H9 (cell line): ENCODE measurements at regions not wholly inside any gene's neighbourhood (a gene's known extent, or its start where the extent isn't known, plus 50 kb on each side); places are given as distances from the start of the nearest gene placed in this dataset.
A peak's percentile ranks its signal among the peaks of the same experiment; 100 is the strongest.

Experiments used
- DNase-seq: peaks from one replicate; pipeline ENCODE4 v3.0.0-alpha.2; 2017
- H2AFZ ChIP-seq: one replicate; pipeline ENCODE4 v1.6.1; 2013; ENCODE audit warnings: mild to moderate bottlenecking, low read length, control low read depth, moderate library complexity
- H2AK5ac ChIP-seq: 2 replicates; pipeline ENCODE4 v1.6.1; 2013; ENCODE audit warnings: low read length, control low read depth, mixed read lengths; ENCODE audit not compliant: insufficient read length
- H2BK120ac ChIP-seq: one replicate; pipeline ENCODE4 v1.6.1; 2013; ENCODE audit warnings: low read depth, mild to moderate bottlenecking, low read length, control low read depth, inconsistent platforms; ENCODE audit not compliant: poor library complexity, severe bottlenecking
- H2BK12ac ChIP-seq: 2 replicates; pipeline ENCODE4 v1.6.1; 2013; ENCODE audit warnings: low read length, control low read depth, mixed read lengths, low read depth; ENCODE audit not compliant: insufficient read length
- H2BK15ac ChIP-seq: 2 replicates; pipeline ENCODE4 v1.6.1; 2013; ENCODE audit warnings: low read depth, low read length, control low read depth
- H2BK20ac ChIP-seq: one replicate; pipeline ENCODE4 v1.6.1; 2013; ENCODE audit warnings: low read depth, mild to moderate bottlenecking, low read length, control low read depth, inconsistent platforms; ENCODE audit not compliant: poor library complexity, severe bottlenecking
- H2BK5ac ChIP-seq: 2 replicates; pipeline ENCODE4 v1.6.1; 2013; ENCODE audit warnings: low read length, control low read depth, mixed read lengths; ENCODE audit not compliant: insufficient read length
- H3K14ac ChIP-seq: 2 replicates; pipeline ENCODE4 v1.6.1; 2013; ENCODE audit warnings: low read length, control low read depth; ENCODE audit not compliant: insufficient read depth
- H3K18ac ChIP-seq: 2 replicates; pipeline ENCODE4 v1.6.1; 2013; ENCODE audit warnings: low read depth, mild to moderate bottlenecking, mixed read lengths, low read length, control low read depth; ENCODE audit not compliant: insufficient read length
- H3K23ac ChIP-seq: 2 replicates; pipeline ENCODE4 v1.6.1; 2013; ENCODE audit warnings: low read length, control low read depth, mixed read lengths, low read depth; ENCODE audit not compliant: insufficient read length
- H3K23me2 ChIP-seq: 2 replicates; pipeline ENCODE4 v1.6.1; 2013; ENCODE audit warnings: low read depth, mild to moderate bottlenecking, mixed read lengths, low read length, control low read depth; ENCODE audit not compliant: insufficient read length, poor library complexity, severe bottlenecking
- H3K27ac ChIP-seq: 2 replicates; pipeline ENCODE4 v1.5.1; 2013; ENCODE audit warnings: low read length, control low read depth, mixed read lengths, low read depth; ENCODE audit not compliant: insufficient read length
- H3K27me3 ChIP-seq: 2 replicates; pipeline ENCODE4 v1.6.1; 2013; ENCODE audit warnings: low read length, control low read depth, inconsistent platforms; ENCODE audit not compliant: insufficient read depth
- H3K4ac ChIP-seq: 2 replicates; pipeline ENCODE4 v1.6.1; 2013; ENCODE audit warnings: low read depth, mild to moderate bottlenecking, control low read depth, inconsistent platforms, low read length, moderate library complexity
- H3K4me1 ChIP-seq: 2 replicates; pipeline ENCODE4 v1.6.1; 2013; ENCODE audit warnings: low read length, control low read depth, inconsistent platforms; ENCODE audit not compliant: insufficient read depth
- H3K4me2 ChIP-seq: 2 replicates; pipeline ENCODE4 v1.6.1; 2013; ENCODE audit warnings: low read length, control low read depth, mixed read lengths; ENCODE audit not compliant: insufficient read length, insufficient read depth
- H3K56ac ChIP-seq: 2 replicates; pipeline ENCODE4 v1.6.1; 2013; ENCODE audit warnings: low read depth, mild to moderate bottlenecking, mixed read lengths, low read length, control low read depth; ENCODE audit not compliant: insufficient read length
- H3K79me1 ChIP-seq: 2 replicates; pipeline ENCODE4 v1.6.1; 2013; ENCODE audit warnings: low read depth, mild to moderate bottlenecking, moderate library complexity, low read length, control low read depth, inconsistent platforms; ENCODE audit not compliant: insufficient read depth, poor library complexity, severe bottlenecking
- H3K79me2 ChIP-seq: 2 replicates; pipeline ENCODE4 v1.6.1; 2013; ENCODE audit warnings: low read length, control low read depth, inconsistent platforms; ENCODE audit not compliant: insufficient read depth
- H3K9ac ChIP-seq: 2 replicates; pipeline ENCODE4 v1.6.1; 2013; ENCODE audit warnings: low read length, control low read depth, mixed read lengths; ENCODE audit not compliant: insufficient read length; ENCODE audit errors: extremely low read depth
- H3K9me3 ChIP-seq: one replicate; pipeline ENCODE4 v1.6.1; 2013; ENCODE audit warnings: low read depth, low read length, inconsistent platforms; ENCODE audit not compliant: control insufficient read depth
- H3T11ph ChIP-seq: one replicate; pipeline ENCODE4 v1.6.1; 2013; ENCODE audit warnings: mild to moderate bottlenecking, low read length, control low read depth, inconsistent platforms
- H4K20me1 ChIP-seq: one replicate; pipeline ENCODE4 v1.6.1; 2013; ENCODE audit not compliant: control insufficient read depth, insufficient read length, insufficient read depth
- H4K5ac ChIP-seq: 2 replicates; pipeline ENCODE4 v1.6.1; 2013; ENCODE audit warnings: low read depth, mild to moderate bottlenecking, mixed read lengths, low read length, control low read depth; ENCODE audit not compliant: insufficient read length
- H4K8ac ChIP-seq: replicated peaks from 2 replicates; pipeline ENCODE4 v1.6.1; 2013; ENCODE audit warnings: low read length, control low read depth, mixed read lengths, low read depth; ENCODE audit not compliant: insufficient read length
- H4K91ac ChIP-seq: 2 replicates; pipeline ENCODE4 v1.6.1; 2013; ENCODE audit warnings: low read depth, mild to moderate bottlenecking, moderate library complexity, mixed read lengths, low read length, control low read depth; ENCODE audit not compliant: insufficient read length
- H3K27ac Mint-ChIP-seq, 3 experiments: 2 replicates in 2 of 3; 3 replicates in 1 of 3; pipeline ENCODE4 v1.8.0; 2020 to 2021; ENCODE audit warnings: mixed read lengths in 3 of 3, mild to moderate bottlenecking in 1 of 3, moderate library complexity in 1 of 3
- H3K27me3 Mint-ChIP-seq: 2 replicates; pipeline ENCODE4 v1.8.0; 2021; ENCODE audit warnings: low read depth, mild to moderate bottlenecking, moderate library complexity, mixed read lengths
- H3K36me3 Mint-ChIP-seq, 3 experiments: 2 replicates in 2 of 3; 3 replicates in 1 of 3; pipeline ENCODE4 v1.8.0; 2020 to 2021; ENCODE audit warnings: low read depth in 3 of 3, mixed read lengths in 3 of 3; ENCODE audit not compliant: insufficient read depth in 1 of 3
- H3K4me1 Mint-ChIP-seq, 2 experiments: 2 replicates each; pipeline ENCODE4 v1.8.0; 2020; ENCODE audit warnings: mixed read lengths in 2 of 2
- H3K4me3 Mint-ChIP-seq, 2 experiments: 2 replicates in 1 of 2; 3 replicates in 1 of 2; pipeline ENCODE4 v1.8.0; 2020 to 2021; ENCODE audit warnings: mild to moderate bottlenecking in 2 of 2, mixed read lengths in 2 of 2, moderate library complexity in 1 of 2
- H3K9me3 Mint-ChIP-seq, 2 experiments: 2 replicates in 1 of 2; 3 replicates in 1 of 2; pipeline ENCODE4 v1.8.0; 2020; ENCODE audit warnings: mild to moderate bottlenecking in 2 of 2, mixed read lengths in 2 of 2, moderate library complexity in 1 of 2
- WGBS: extraction: QIAGEN DNeasy Blood & Tissue Kit; methylation state at CpG from one replicate; pipeline ENCODE4 v1.1.7; 2013; ENCODE audit warnings: missing lambda C conversion rate, low lambda C conversion rate, mixed read lengths; ENCODE audit not compliant: insufficient read length; ENCODE audit errors: extremely low coverage; 5-methylcytosine and 5-hydroxymethylcytosine counted together
- TF ChIP-seq, protein P1 (sequence below): fragments of 200-600 bp; sonication (generic); conservative IDR thresholded peaks from 3 replicates; pipeline ENCODE4 v1.8.0; 2021; ENCODE audit warnings: antibody characterized with exemption, mild to moderate bottlenecking

DNA sequence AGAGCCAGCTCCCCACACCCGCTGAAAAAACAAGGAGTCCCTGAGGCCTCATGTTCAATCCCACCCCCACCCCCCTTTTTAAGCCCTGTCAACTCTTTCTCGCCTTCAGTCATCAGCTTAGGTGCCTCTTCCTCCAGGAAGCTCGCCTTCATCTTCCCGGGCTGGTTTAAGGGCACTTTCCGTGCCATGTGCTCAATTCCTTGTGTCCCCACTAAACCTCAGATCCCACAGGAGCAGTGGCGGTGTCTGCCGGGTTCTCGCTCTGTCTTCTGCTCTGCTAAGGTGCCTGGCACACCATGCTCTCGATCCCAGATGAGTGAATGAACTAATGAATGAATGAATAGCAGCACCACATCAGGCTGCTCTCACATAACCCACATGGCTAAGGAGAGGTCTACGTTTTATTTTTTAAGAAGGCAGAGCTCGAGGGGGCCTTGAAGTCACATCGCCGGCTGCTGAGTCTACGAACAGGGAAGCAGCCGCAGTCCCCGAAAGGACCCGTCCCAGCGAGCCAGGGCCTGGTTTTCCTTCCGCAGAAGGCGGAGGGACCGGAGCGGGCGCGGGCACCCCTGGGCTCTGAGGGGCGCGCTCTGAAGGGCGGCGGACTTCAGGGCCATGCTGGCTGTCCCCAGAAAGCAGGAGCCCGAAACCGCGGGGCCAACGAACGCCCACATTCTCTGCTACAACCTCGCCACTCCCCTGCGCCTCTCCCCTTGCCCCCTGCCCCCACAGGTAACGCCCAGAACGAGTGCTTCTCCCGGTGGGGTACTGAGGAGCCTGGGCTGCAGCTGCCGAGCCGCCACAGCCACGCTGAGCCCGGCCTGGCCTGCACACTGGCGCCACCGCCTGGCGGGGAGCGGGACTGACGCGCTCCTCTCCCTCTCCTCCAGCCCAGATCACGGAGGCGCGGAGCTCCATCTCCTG is 73.4 kb upstream of the KCNMA1 start:
- H3K23me2 ChIP-seq, result peaks cover 8% of the 10 kb centered on the region
- no CpG with 5 or more reads among the region's 51 CpGs for WGBS
- DNase-seq, result peak; percentile 89
- no peak overlapping the region for H3T11ph ChIP-seq
- H3K27ac ChIP-seq, result no peak overlapping the region
- H3K14ac ChIP-seq, result 0 out of 2 replicates have a peak overlapping the region, but pooled peaks have one; percentile 59
- no peaks in the 10 kb centered on the region for H3K79me2 ChIP-seq
- Mint-ChIP-seq H3K27me3 (peaks cover 37% of the 10 kb centered on the region), H3K27ac (peak overlapping the region in 2 of 3 experiments; percentile 3 to 22; a peak in 2 of 7 replicates), H3K4me1 (peaks cover 47% of the 10 kb centered on the region in 2 experiments), H3K36me3 (no peaks in the 10 kb centered on the region), H3K4me3 (peak overlapping the region; percentile 48 to 60), H3K9me3 (no peaks in the 10 kb centered on the region; a peak in 1 of 5 replicates)
- no peak overlapping the region for H4K8ac ChIP-seq
- peaks cover 9% of the 10 kb centered on the region; the same call in 1 of the 2 replicates for H3K4me1 ChIP-seq
- TF ChIP-seq, protein P1, sequence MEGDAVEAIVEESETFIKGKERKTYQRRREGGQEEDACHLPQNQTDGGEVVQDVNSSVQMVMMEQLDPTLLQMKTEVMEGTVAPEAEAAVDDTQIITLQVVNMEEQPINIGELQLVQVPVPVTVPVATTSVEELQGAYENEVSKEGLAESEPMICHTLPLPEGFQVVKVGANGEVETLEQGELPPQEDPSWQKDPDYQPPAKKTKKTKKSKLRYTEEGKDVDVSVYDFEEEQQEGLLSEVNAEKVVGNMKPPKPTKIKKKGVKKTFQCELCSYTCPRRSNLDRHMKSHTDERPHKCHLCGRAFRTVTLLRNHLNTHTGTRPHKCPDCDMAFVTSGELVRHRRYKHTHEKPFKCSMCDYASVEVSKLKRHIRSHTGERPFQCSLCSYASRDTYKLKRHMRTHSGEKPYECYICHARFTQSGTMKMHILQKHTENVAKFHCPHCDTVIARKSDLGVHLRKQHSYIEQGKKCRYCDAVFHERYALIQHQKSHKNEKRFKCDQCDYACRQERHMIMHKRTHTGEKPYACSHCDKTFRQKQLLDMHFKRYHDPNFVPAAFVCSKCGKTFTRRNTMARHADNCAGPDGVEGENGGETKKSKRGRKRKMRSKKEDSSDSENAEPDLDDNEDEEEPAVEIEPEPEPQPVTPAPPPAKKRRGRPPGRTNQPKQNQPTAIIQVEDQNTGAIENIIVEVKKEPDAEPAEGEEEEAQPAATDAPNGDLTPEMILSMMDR, result peak; percentile 98
- H3K27me3 ChIP-seq, result no peaks in the 10 kb centered on the region; the same call in 1 of the 2 replicates
- no peak overlapping the region for H2BK20ac ChIP-seq
- H2BK12ac ChIP-seq, result no peak overlapping the region
- no peak overlapping the region for H2AK5ac ChIP-seq
- H4K91ac ChIP-seq, result no peak overlapping the region
- H3K9me3 ChIP-seq, result no peaks in the 10 kb centered on the region
- H3K56ac ChIP-seq, result no peak overlapping the region
- H4K5ac ChIP-seq, result no peak overlapping the region
- H3K79me1 ChIP-seq, result no peaks in the 10 kb centered on the region
- H3K9ac ChIP-seq, result no peak overlapping the region
- no peak overlapping the region for H3K4ac ChIP-seq
- H4K20me1 ChIP-seq, result no peaks in the 10 kb centered on the region
- no peak overlapping the region for H2AFZ ChIP-seq
- peak overlapping the region; percentile 51 for H3K4me2 ChIP-seq
- no peak overlapping the region for H2BK15ac ChIP-seq
- H3K18ac ChIP-seq, result peak overlapping the region; percentile 18
- no peak overlapping the region for H3K23ac ChIP-seq
- no peak overlapping the region for H2BK120ac ChIP-seq
- no peak overlapping the region for H2BK5ac ChIP-seq
